DOHH2 (cell line): ENCODE measurements at regions not wholly inside any gene's neighbourhood (a gene's known extent, or its start where the extent isn't known, plus 50 kb on each side); places are given as distances from the start of the nearest gene placed in this dataset.

Experiments
- H3F3A ChIP-seq: fragments of 200-600 bp; sonication (generic), shearing (Covaris generic); 2 replicates; pipeline ENCODE4 v1.6.0; 2016; ENCODE audit warnings: antibody characterized with exemption, mild to moderate bottlenecking; ENCODE audit not compliant: control insufficient read depth, insufficient read depth
- H3K27ac ChIP-seq: fragments of 200-600 bp; sonication (generic); 2 replicates; pipeline ENCODE4 v1.5.1; 2014; ENCODE audit warnings: low read depth, mild to moderate bottlenecking, low read length, moderate library complexity
- H3K27me3 ChIP-seq: fragments of 200-600 bp; sonication (generic); 2 replicates; pipeline ENCODE4 v1.6.1; 2014; ENCODE audit warnings: mild to moderate bottlenecking, low read length, mixed read lengths; ENCODE audit not compliant: control insufficient read depth
- H3K36me3 ChIP-seq: fragments of 200-600 bp; sonication (generic); 2 replicates; pipeline ENCODE4 v1.6.1; 2014; ENCODE audit warnings: mild to moderate bottlenecking, low read length, moderate library complexity, mixed read lengths; ENCODE audit not compliant: control insufficient read depth
- H3K4me1 ChIP-seq: fragments of 200-600 bp; sonication (generic); 2 replicates; pipeline ENCODE4 v1.6.1; 2014; ENCODE audit warnings: mild to moderate bottlenecking, low read length, mixed read lengths; ENCODE audit not compliant: control insufficient read depth
- H3K4me2 ChIP-seq: fragments of 200-600 bp; sonication (generic); 2 replicates; pipeline ENCODE4 v1.6.0; 2014; ENCODE audit warnings: mild to moderate bottlenecking, low read length, moderate library complexity
- H3K4me3 ChIP-seq: fragments of 200-600 bp; sonication (generic); 2 replicates; pipeline ENCODE4 v1.5.1; 2014; ENCODE audit warnings: mild to moderate bottlenecking, low read length, mixed read lengths
- H3K79me2 ChIP-seq: fragments of 200-600 bp; sonication (generic); 2 replicates; pipeline ENCODE4 v1.6.1; 2014; ENCODE audit warnings: mild to moderate bottlenecking, low read length, mixed read lengths; ENCODE audit not compliant: control insufficient read depth
- H3K9me2 ChIP-seq: fragments of 200-600 bp; sonication (generic); replicated peaks from 2 replicates; pipeline ENCODE4 v1.6.1; 2014; ENCODE audit warnings: mild to moderate bottlenecking, low read length, mixed read lengths; ENCODE audit not compliant: control insufficient read depth
- H3K9me3 ChIP-seq: fragments of 200-600 bp; sonication (generic); 2 replicates; pipeline ENCODE4 v1.6.1; 2014; ENCODE audit warnings: antibody characterized with exemption, low read length, mixed read lengths; ENCODE audit not compliant: control insufficient read depth, insufficient read depth
- H4K20me1 ChIP-seq: fragments of 200-600 bp; sonication (generic); 2 replicates; pipeline ENCODE4 v1.6.0; 2014; ENCODE audit warnings: low read depth, mild to moderate bottlenecking, antibody characterized with exemption, low read length, moderate library complexity; ENCODE audit not compliant: control insufficient read depth, insufficient read depth
- EZH2phosphoT487 ChIP-seq: fragments of 200-600 bp; sonication (generic); IDR thresholded peaks from 2 replicates; pipeline ENCODE4 v1.6.1; 2017; ENCODE audit warnings: borderline replicate concordance, mild to moderate bottlenecking, antibody characterized with exemption, low read length, moderate library complexity, mixed read lengths
- TF ChIP-seq, protein P1 (sequence below): fragments of 200-600 bp; sonication (generic); IDR thresholded peaks from one replicate; pipeline ENCODE4 v1.5.1; 2014; ENCODE audit warnings: antibody characterized with exemption, mild to moderate bottlenecking, low read depth, low read length; ENCODE audit not compliant: poor library complexity, severe bottlenecking

DNA sequence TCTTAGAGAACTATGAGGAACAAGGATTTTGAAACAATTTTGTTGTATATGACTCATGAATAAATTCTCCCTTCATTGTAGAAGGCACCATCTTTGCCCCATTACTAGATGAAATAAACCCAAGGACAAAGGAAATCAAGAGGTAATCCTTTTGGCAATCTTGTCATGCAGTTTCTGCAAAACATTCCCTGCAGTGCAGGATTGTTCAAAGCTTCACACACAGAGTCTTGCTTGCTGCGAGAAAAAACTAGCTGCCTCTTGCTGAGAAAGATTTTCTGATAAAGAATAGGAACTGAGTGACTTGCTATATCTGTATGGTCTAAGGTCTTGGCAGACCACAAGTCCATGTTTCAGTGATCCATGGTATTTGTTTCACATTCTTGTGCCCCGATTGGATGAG lies 657.4 kb upstream of the ADGRL4 start:
- no peaks in the 10 kb centered on the region for H3K36me3 ChIP-seq
- no peak overlapping the region for H3K4me2 ChIP-seq
- H3K79me2 ChIP-seq: no peaks in the 10 kb centered on the region
- no peak for TF ChIP-seq EZH2phosphoT487
- TF ChIP-seq, protein P1, sequence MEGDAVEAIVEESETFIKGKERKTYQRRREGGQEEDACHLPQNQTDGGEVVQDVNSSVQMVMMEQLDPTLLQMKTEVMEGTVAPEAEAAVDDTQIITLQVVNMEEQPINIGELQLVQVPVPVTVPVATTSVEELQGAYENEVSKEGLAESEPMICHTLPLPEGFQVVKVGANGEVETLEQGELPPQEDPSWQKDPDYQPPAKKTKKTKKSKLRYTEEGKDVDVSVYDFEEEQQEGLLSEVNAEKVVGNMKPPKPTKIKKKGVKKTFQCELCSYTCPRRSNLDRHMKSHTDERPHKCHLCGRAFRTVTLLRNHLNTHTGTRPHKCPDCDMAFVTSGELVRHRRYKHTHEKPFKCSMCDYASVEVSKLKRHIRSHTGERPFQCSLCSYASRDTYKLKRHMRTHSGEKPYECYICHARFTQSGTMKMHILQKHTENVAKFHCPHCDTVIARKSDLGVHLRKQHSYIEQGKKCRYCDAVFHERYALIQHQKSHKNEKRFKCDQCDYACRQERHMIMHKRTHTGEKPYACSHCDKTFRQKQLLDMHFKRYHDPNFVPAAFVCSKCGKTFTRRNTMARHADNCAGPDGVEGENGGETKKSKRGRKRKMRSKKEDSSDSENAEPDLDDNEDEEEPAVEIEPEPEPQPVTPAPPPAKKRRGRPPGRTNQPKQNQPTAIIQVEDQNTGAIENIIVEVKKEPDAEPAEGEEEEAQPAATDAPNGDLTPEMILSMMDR: no peak
- H3F3A ChIP-seq: no peaks in the 10 kb centered on the region
- H3K9me2 ChIP-seq: no peaks in the 10 kb centered on the region
- no peaks in the 10 kb centered on the region for H3K27me3 ChIP-seq
- H4K20me1 ChIP-seq: no peaks in the 10 kb centered on the region
- no peak overlapping the region for H3K27ac ChIP-seq
- H3K4me1 ChIP-seq: peaks cover 11% of the 10 kb centered on the region
- H3K4me3 ChIP-seq: no peak overlapping the region
- H3K9me3 ChIP-seq: no peaks in the 10 kb centered on the region

DNA sequence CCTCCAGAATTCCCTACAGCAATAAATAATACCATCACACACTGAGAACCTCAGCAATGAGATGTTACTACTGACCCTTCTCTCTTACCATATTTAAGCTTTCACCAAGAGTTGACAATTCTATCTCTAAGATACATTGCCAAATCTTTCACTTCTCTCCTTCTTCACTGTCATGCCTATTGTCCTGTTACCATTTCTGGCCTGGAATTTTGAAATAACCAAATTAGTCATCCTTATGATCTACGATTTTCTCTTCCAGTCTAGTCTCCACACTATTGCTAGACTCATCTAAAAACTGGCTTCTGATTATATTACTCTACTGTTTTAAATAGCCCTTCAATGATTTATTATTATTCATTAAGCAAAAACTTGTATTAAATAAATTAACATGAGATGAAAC lies 656.1 kb upstream of the ADGRL4 start:
- TF ChIP-seq, protein P1: no peak
- TF ChIP-seq EZH2phosphoT487: no peak

DNA sequence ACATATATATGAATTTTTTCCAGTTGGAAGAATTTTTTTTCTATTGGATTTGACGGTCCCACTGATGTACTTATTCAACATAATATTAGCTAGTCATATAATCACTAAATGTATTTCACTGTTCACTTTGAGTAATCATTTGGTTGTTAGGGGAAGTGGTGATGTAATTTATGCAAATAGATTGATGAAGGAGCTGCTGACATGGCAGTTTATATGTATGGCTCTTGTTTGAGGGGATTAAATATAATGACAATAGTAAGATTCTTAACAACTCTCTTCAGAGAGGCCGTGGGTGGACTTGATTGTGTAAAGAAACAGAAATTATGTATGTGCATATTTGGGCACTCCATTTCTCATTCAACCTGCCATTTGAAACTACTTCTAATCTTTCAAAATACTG lies 653.6 kb upstream of the ADGRL4 start:
- Histone ChIP-seq H3K36me3 (no peaks in the 10 kb centered on the region), H3K79me2 (no peaks in the 10 kb centered on the region), H3K4me1 (no peaks in the 10 kb centered on the region), H3K4me3 (no peak overlapping the region), H4K20me1 (no peaks in the 10 kb centered on the region), H3F3A (no peaks in the 10 kb centered on the region), H3K27ac (no peak overlapping the region), H3K9me2 (no peaks in the 10 kb centered on the region), H3K4me2 (no peak overlapping the region), H3K9me3 (no peaks in the 10 kb centered on the region), H3K27me3 (no peaks in the 10 kb centered on the region)
- TF ChIP-seq, protein P1: no peak
- TF ChIP-seq EZH2phosphoT487: no peak

More for the DNA sequence above, 656.1 kb upstream of the ADGRL4 start:
- H3K4me3 ChIP-seq: no peak overlapping the region
- no peak overlapping the region for H3K27ac ChIP-seq
- H3K79me2 ChIP-seq: no peaks in the 10 kb centered on the region
- H4K20me1 ChIP-seq: no peaks in the 10 kb centered on the region
- H3K9me2 ChIP-seq: no peaks in the 10 kb centered on the region
- no peak overlapping the region for H3K4me2 ChIP-seq
- no peaks in the 10 kb centered on the region for H3K36me3 ChIP-seq
- H3K27me3 ChIP-seq: no peaks in the 10 kb centered on the region
- no peaks in the 10 kb centered on the region for H3F3A ChIP-seq
- no peaks in the 10 kb centered on the region for H3K9me3 ChIP-seq
- peaks cover under 1% of the 10 kb centered on the region for H3K4me1 ChIP-seq
